Stomach smooth muscle (tissue), 2 donors: ENCODE measurements at regions not wholly inside any gene's neighbourhood (a gene's known extent, or its start where the extent isn't known, plus 50 kb on each side); places are given as distances from the start of the nearest gene placed in this dataset.

ENCODE experiments used
- H3K27ac ChIP-seq: one replicate; pipeline ENCODE4 v1.7.0; 2013; ENCODE audit warnings: mild to moderate bottlenecking, low read length, inconsistent platforms
- H3K27me3 ChIP-seq, 2 donors: one replicate each; pipeline ENCODE4 v1.7.0; 2013; ENCODE audit warnings: low read length in 2 of 2; ENCODE audit not compliant: insufficient read depth in 2 of 2, control insufficient read depth in 1 of 2
- H3K36me3 ChIP-seq, 2 donors: one replicate each; pipeline ENCODE4 v1.7.0; 2013; ENCODE audit warnings: low read length in 2 of 2; ENCODE audit not compliant: control insufficient read depth in 2 of 2, insufficient read depth in 2 of 2
- H3K4me1 ChIP-seq: one replicate; pipeline ENCODE4 v1.7.0; 2013; ENCODE audit warnings: low read length; ENCODE audit not compliant: control insufficient read depth, insufficient read depth
- H3K4me3 ChIP-seq, 2 donors: one replicate each; pipeline ENCODE4 v1.7.0; 2013; ENCODE audit warnings: low read length in 2 of 2
- H3K9ac ChIP-seq, 2 donors: one replicate each; pipeline ENCODE4 v1.7.0; 2013; ENCODE audit warnings: low read length in 2 of 2, mild to moderate bottlenecking in 1 of 2
- H3K9me3 ChIP-seq, 2 donors: one replicate each; pipeline ENCODE4 v1.7.0; 2013; ENCODE audit warnings: low read length in 2 of 2; ENCODE audit not compliant: control insufficient read depth in 2 of 2
- donor health status: healthy.
- donor health status: Pancreatic carcinoma.

- no peak overlapping the region for H3K9ac ChIP-seq
- H3K27me3 ChIP-seq, result no peaks in the 10 kb centered on the region
- no peaks in the 10 kb centered on the region for H3K36me3 ChIP-seq
- H3K4me3 ChIP-seq, result no peak overlapping the region
- no peak overlapping the region for H3K27ac ChIP-seq
- H3K4me1 ChIP-seq, result no peaks in the 10 kb centered on the region
- no peaks in the 10 kb centered on the region for H3K9me3 ChIP-seq
Measured at GRCh38 chr5:8081179-8081578, 212.2 kb downstream of the MTRR start.

GRCh38 chr5:8093669-8094068 lies 224.7 kb downstream of the MTRR start:
- Histone ChIP-seq H3K4me1 (no peaks in the 10 kb centered on the region), H3K4me3 (no peak overlapping the region), H3K9ac (no peak overlapping the region), H3K27me3 (no peaks in the 10 kb centered on the region), H3K27ac (no peak overlapping the region), H3K36me3 (no peaks in the 10 kb centered on the region), H3K9me3 (peaks cover 0 to 2% of the 10 kb centered on the region in 2 donors)

- no peak overlapping the region for H3K9ac ChIP-seq
- H3K4me3 ChIP-seq, result no peak overlapping the region
- H3K9me3 ChIP-seq, result peaks cover 0 to 2% of the 10 kb centered on the region in 2 donors
Measured at GRCh38 chr5:8094304-8094703, 225.4 kb downstream of the MTRR start.

GRCh38 chr5:8097146-8097545 lies 228.2 kb downstream of the MTRR start:
- no peak overlapping the region for H3K4me3 ChIP-seq
- H3K36me3 ChIP-seq, result no peaks in the 10 kb centered on the region
- H3K27me3 ChIP-seq, result no peaks in the 10 kb centered on the region
- H3K9ac ChIP-seq, result no peak overlapping the region
- no peak overlapping the region for H3K27ac ChIP-seq
- H3K4me1 ChIP-seq, result no peaks in the 10 kb centered on the region
- peaks cover 0 to 2% of the 10 kb centered on the region in 2 donors for H3K9me3 ChIP-seq

More at GRCh38 chr5:8094304-8094703, 225.4 kb downstream of the MTRR start:
- Histone ChIP-seq H3K36me3 (no peaks in the 10 kb centered on the region), H3K27ac (no peak overlapping the region), H3K4me1 (no peaks in the 10 kb centered on the region), H3K27me3 (no peaks in the 10 kb centered on the region)

GRCh38 chr5:8098081-8098480 lies 229.1 kb downstream of the MTRR start:
- H3K4me3 ChIP-seq, result no peak overlapping the region
- no peak overlapping the region for H3K27ac ChIP-seq
- H3K9ac ChIP-seq, result no peak overlapping the region
- H3K36me3 ChIP-seq, result no peaks in the 10 kb centered on the region
- H3K27me3 ChIP-seq, result no peaks in the 10 kb centered on the region
- H3K9me3 ChIP-seq, result peaks cover 0 to 2% of the 10 kb centered on the region in 2 donors
- no peaks in the 10 kb centered on the region for H3K4me1 ChIP-seq

- no peak overlapping the region for H3K27ac ChIP-seq
- H3K27me3 ChIP-seq, result no peaks in the 10 kb centered on the region
- no peak overlapping the region for H3K9ac ChIP-seq
- no peaks in the 10 kb centered on the region for H3K36me3 ChIP-seq
- H3K4me1 ChIP-seq, result no peaks in the 10 kb centered on the region
- H3K9me3 ChIP-seq, result no peaks in the 10 kb centered on the region
- no peak overlapping the region for H3K4me3 ChIP-seq
Measured at GRCh38 chr5:8102714-8103113, 233.8 kb downstream of the MTRR start.

GRCh38 chr5:8114597-8115266 lies 245.8 kb downstream of the MTRR start:
- Histone ChIP-seq H3K4me3 (no peak overlapping the region), H3K27ac (no peak overlapping the region), H3K27me3 (no peaks in the 10 kb centered on the region), H3K4me1 (no peaks in the 10 kb centered on the region), H3K9me3 (no peaks in the 10 kb centered on the region), H3K9ac (no peak overlapping the region), H3K36me3 (no peaks in the 10 kb centered on the region)

GRCh38 chr5:8123559-8123958 lies 254.6 kb downstream of the MTRR start:
- no peak overlapping the region for H3K9ac ChIP-seq
- no peak overlapping the region for H3K4me3 ChIP-seq
- H3K9me3 ChIP-seq, result no peaks in the 10 kb centered on the region
- H3K27me3 ChIP-seq, result no peaks in the 10 kb centered on the region
- H3K36me3 ChIP-seq, result no peaks in the 10 kb centered on the region
- H3K27ac ChIP-seq, result no peak overlapping the region
- H3K4me1 ChIP-seq, result no peaks in the 10 kb centered on the region

GRCh38 chr5:8134609-8135008 lies 265.7 kb downstream of the MTRR start:
- no peak overlapping the region for H3K9ac ChIP-seq
- no peaks in the 10 kb centered on the region for H3K4me1 ChIP-seq
- no peak overlapping the region for H3K27ac ChIP-seq
- no peaks in the 10 kb centered on the region for H3K36me3 ChIP-seq
- H3K9me3 ChIP-seq, result no peaks in the 10 kb centered on the region
- no peak overlapping the region for H3K4me3 ChIP-seq
- H3K27me3 ChIP-seq, result no peaks in the 10 kb centered on the region

- no peak overlapping the region for H3K27ac ChIP-seq
- no peaks in the 10 kb centered on the region for H3K9me3 ChIP-seq
- H3K4me1 ChIP-seq, result no peaks in the 10 kb centered on the region
- no peaks in the 10 kb centered on the region for H3K27me3 ChIP-seq
- no peak overlapping the region for H3K4me3 ChIP-seq
- no peaks in the 10 kb centered on the region for H3K36me3 ChIP-seq
- H3K9ac ChIP-seq, result no peak overlapping the region
Measured at GRCh38 chr5:8135742-8136141, 266.8 kb downstream of the MTRR start.

- no peaks in the 10 kb centered on the region for H3K36me3 ChIP-seq
- no peaks in the 10 kb centered on the region for H3K27me3 ChIP-seq
- H3K9ac ChIP-seq, result no peak overlapping the region
- H3K4me3 ChIP-seq, result no peak overlapping the region
- no peaks in the 10 kb centered on the region for H3K9me3 ChIP-seq
- no peaks in the 10 kb centered on the region for H3K4me1 ChIP-seq
- no peak overlapping the region for H3K27ac ChIP-seq
Measured at GRCh38 chr5:8136271-8136670, 267.3 kb downstream of the MTRR start.
